ENCODE measurements at regions not wholly inside any gene's neighbourhood (a gene's known extent, or its start where the extent isn't known, plus 50 kb on each side); places are given as distances from the start of the nearest gene placed in this dataset.

GRCh38 chr1:93773049-93773838 is 91.6 kb upstream of the BCAR3 start:
- WGBS (ENCODE audit: insufficient coverage, low lambda C conversion rate) = no CpG with 5 or more reads among the region's 2 CpGs
- Histone ChIP-seq H3K4me1 (ENCODE audit: control insufficient read depth, insufficient read depth, low read length) (peaks cover 19% of the 10 kb centered on the region), H3K9me3 (ENCODE audit: control insufficient read depth, low read depth, low read length) (no peaks in the 10 kb centered on the region), H3K27me3 (ENCODE audit: control insufficient read depth, insufficient read depth, low read length) (no peaks in the 10 kb centered on the region), H3K36me3 (ENCODE audit: control insufficient read depth, insufficient read depth, low read length) (no peaks in the 10 kb centered on the region), H3K27ac (ENCODE audit: low read length) (no peak overlapping the region), H3K4me3 (ENCODE audit: low read length) (no peak overlapping the region)
- peak; percentile 34 to 44 for DNase-seq

DNA sequence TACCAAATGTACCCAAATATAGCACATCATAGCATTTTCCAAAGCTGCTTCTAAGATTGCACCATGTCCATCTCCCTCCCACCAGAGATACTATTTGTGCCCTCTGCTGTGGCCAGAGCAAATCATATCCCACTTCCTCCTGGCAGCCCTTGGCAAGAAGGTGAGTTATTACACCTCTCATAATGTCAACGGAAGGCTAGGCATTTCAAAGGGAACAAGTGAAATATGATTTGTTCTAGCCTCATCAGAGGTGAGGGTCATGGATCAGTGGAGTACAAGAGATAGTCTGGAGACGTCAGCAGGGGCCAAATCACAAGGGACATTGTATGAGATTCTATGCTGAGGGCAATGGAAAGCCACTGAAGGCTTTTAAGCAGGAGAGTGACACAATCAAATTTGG is 90.2 kb upstream of the BCAR3 start:
- DNase-seq = no peak
- no peaks in the 10 kb centered on the region for H3K27me3 ChIP-seq (ENCODE audit: control insufficient read depth, insufficient read depth, low read length)
- no CpG with 5 or more reads among the region's 2 CpGs for WGBS (ENCODE audit: insufficient coverage, low lambda C conversion rate)

GRCh38 chr1:93770640-93771039 is 89.0 kb upstream of the BCAR3 start:
- DNase-seq = no peak
- no peak overlapping the region for H3K27ac ChIP-seq (ENCODE audit: low read length)
- H3K9me3 ChIP-seq (ENCODE audit: control insufficient read depth, low read depth, low read length) = no peaks in the 10 kb centered on the region
- no peak overlapping the region for H3K4me3 ChIP-seq (ENCODE audit: low read length)
- H3K4me1 ChIP-seq (ENCODE audit: control insufficient read depth, insufficient read depth, low read length) = peaks cover 20% of the 10 kb centered on the region
- H3K27me3 ChIP-seq (ENCODE audit: control insufficient read depth, insufficient read depth, low read length) = no peaks in the 10 kb centered on the region
- H3K36me3 ChIP-seq (ENCODE audit: control insufficient read depth, insufficient read depth, low read length) = no peaks in the 10 kb centered on the region
- WGBS (ENCODE audit: insufficient coverage, low lambda C conversion rate) = no CpG with 5 or more reads among the region's 2 CpGs

More for the DNA sequence above, 90.2 kb upstream of the BCAR3 start:
- Histone ChIP-seq H3K36me3 (ENCODE audit: control insufficient read depth, insufficient read depth, low read length) (no peaks in the 10 kb centered on the region), H3K27ac (ENCODE audit: low read length) (no peak overlapping the region), H3K4me3 (ENCODE audit: low read length) (no peak overlapping the region), H3K9me3 (ENCODE audit: control insufficient read depth, low read depth, low read length) (no peaks in the 10 kb centered on the region), H3K4me1 (ENCODE audit: control insufficient read depth, insufficient read depth, low read length) (peaks cover 20% of the 10 kb centered on the region)

- H3K4me3 ChIP-seq (ENCODE audit: low read length) = no peak overlapping the region
- no peaks in the 10 kb centered on the region for H3K9me3 ChIP-seq (ENCODE audit: control insufficient read depth, low read depth, low read length)
- H3K4me1 ChIP-seq (ENCODE audit: control insufficient read depth, insufficient read depth, low read length) = peaks cover 20% of the 10 kb centered on the region
- no peaks in the 10 kb centered on the region for H3K36me3 ChIP-seq (ENCODE audit: control insufficient read depth, insufficient read depth, low read length)
- H3K27ac ChIP-seq (ENCODE audit: low read length) = no peak overlapping the region
- no peak for DNase-seq
- H3K27me3 ChIP-seq (ENCODE audit: control insufficient read depth, insufficient read depth, low read length) = no peaks in the 10 kb centered on the region
- no CpG with 5 or more reads among the region's 2 CpGs for WGBS (ENCODE audit: insufficient coverage, low lambda C conversion rate)
Measured at GRCh38 chr1:93769777-93770176, 88.1 kb upstream of the BCAR3 start.

- H3K9me3 ChIP-seq (ENCODE audit: control insufficient read depth, low read depth, low read length) = no peaks in the 10 kb centered on the region
- H3K4me3 ChIP-seq (ENCODE audit: low read length) = no peak overlapping the region
- H3K4me1 ChIP-seq (ENCODE audit: control insufficient read depth, insufficient read depth, low read length) = peaks cover 20% of the 10 kb centered on the region
- DNase-seq = no peak
- 0% methylated on average over 1 of the region's 6 CpGs for WGBS (ENCODE audit: insufficient coverage, low lambda C conversion rate)
- H3K27ac ChIP-seq (ENCODE audit: low read length) = no peak overlapping the region
- no peaks in the 10 kb centered on the region for H3K36me3 ChIP-seq (ENCODE audit: control insufficient read depth, insufficient read depth, low read length)
- no peaks in the 10 kb centered on the region for H3K27me3 ChIP-seq (ENCODE audit: control insufficient read depth, insufficient read depth, low read length)
Measured at GRCh38 chr1:93768380-93768863, 86.8 kb upstream of the BCAR3 start.

DNA sequence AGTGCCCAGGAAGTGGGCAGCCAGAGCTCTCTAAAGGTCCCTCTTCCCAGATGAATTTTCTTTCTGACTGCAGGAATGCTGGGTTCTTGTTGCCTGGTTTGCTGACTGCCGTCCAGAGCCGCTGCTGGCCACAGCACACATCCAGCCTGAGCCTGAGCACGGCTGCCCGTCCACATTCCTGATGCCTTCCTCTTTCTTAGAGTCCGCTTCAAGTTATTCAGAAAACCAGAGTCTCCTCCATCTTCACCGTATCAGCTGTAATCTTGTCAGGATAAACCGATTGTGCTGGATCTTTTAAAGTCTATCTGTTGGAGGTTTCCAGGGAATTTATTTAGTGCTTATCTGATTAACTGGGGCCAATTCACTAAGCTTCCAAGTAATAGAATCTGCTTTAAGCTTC is 84.8 kb upstream of the BCAR3 start:
- no peak overlapping the region for H3K27ac ChIP-seq (ENCODE audit: low read length)
- H3K36me3 ChIP-seq (ENCODE audit: control insufficient read depth, insufficient read depth, low read length) = no peaks in the 10 kb centered on the region
- H3K27me3 ChIP-seq (ENCODE audit: control insufficient read depth, insufficient read depth, low read length) = no peaks in the 10 kb centered on the region
- H3K9me3 ChIP-seq (ENCODE audit: control insufficient read depth, low read depth, low read length) = no peaks in the 10 kb centered on the region
- no peak overlapping the region for H3K4me3 ChIP-seq (ENCODE audit: low read length)
- H3K4me1 ChIP-seq (ENCODE audit: control insufficient read depth, insufficient read depth, low read length) = peaks cover 20% of the 10 kb centered on the region
- DNase-seq = no peak
- WGBS (ENCODE audit: insufficient coverage, low lambda C conversion rate) = 40% methylated on average over 1 of the region's 7 CpGs

DNA sequence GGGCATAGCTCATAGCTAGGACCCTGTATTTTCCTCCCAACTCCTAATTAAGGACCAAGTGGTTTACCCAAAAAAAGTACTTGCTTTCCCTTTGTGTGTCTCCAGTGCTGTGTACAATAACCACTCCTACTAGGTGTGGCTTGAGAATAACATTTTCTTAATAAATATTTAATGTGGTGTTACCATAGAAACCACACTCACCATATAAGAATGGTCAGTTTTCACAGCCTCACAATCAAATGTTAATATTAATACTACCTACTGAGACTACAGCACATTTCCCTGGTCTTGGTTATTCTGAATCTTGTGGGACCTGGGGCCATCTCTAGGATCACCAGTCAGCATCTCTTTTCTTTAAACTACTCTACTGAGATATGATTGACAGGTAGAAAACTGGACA is 83.5 kb upstream of the BCAR3 start:
- Histone ChIP-seq H3K4me3 (ENCODE audit: low read length) (no peak overlapping the region), H3K27ac (ENCODE audit: low read length) (no peak overlapping the region), H3K9me3 (ENCODE audit: control insufficient read depth, low read depth, low read length) (no peaks in the 10 kb centered on the region), H3K27me3 (ENCODE audit: control insufficient read depth, insufficient read depth, low read length) (no peaks in the 10 kb centered on the region), H3K36me3 (ENCODE audit: control insufficient read depth, insufficient read depth, low read length) (no peaks in the 10 kb centered on the region), H3K4me1 (ENCODE audit: control insufficient read depth, insufficient read depth, low read length) (peaks cover 17% of the 10 kb centered on the region)
- DNase-seq = no peak

DNA sequence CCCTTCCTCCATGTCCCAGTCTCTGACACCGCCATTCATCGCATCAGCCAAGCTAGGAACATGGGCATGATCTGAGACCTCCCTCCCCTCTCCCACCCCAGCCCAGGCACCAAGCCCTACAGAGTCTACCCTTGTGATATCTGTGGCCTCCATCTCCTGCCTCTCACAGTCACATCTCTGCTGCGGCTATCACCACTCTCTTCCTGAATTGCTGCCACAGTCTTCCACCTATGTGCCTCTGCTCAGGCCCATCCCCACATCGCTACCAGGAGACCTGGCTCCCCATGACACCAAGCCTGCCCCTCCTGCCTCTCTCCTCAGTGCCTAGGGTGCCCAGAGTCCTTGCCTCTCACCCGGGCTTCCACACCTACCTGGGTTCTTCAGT is 82.7 kb upstream of the BCAR3 start:
- Histone ChIP-seq H3K27me3 (ENCODE audit: control insufficient read depth, insufficient read depth, low read length) (no peaks in the 10 kb centered on the region), H3K27ac (ENCODE audit: low read length) (no peak overlapping the region), H3K4me3 (ENCODE audit: low read length) (no peak overlapping the region), H3K36me3 (ENCODE audit: control insufficient read depth, insufficient read depth, low read length) (no peaks in the 10 kb centered on the region), H3K9me3 (ENCODE audit: control insufficient read depth, low read depth, low read length) (no peaks in the 10 kb centered on the region), H3K4me1 (ENCODE audit: control insufficient read depth, insufficient read depth, low read length) (peaks cover 10% of the 10 kb centered on the region)
- WGBS (ENCODE audit: insufficient coverage, low lambda C conversion rate) = no CpG with 5 or more reads among the region's 5 CpGs
- no peak for DNase-seq

DNA sequence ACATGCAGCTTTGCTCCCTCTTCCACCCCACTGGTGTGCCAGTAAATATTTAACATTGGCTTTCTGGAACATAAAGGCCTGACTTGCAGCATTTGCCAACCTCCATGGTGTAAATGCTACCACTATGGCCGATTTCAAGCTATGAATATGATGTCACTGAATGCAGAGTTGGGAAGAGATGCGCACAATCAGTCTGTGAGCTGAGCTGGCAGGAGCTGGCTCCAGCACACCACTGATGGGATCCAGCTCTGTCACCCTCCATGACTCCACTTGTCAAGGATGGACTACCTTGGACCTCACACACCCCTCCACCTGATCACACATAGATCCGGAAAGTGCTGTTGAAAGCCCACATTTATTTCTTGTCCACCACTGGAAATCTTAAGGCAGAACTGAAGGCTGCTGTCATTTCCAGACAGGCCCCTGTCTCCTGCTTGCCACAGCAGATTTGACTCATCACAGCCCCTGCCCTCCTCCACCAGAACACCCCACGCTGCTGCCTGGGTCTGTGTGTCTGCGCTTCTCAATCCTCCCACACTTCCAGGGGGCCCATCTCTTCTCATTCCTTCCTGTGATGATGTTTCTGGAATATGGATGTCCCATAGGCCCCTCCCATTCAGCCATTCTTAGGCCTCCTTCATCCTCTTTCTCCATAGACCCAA is 82.2 kb upstream of the BCAR3 start:
- DNase-seq = no peak
- no CpG with 5 or more reads among the region's 5 CpGs for WGBS (ENCODE audit: insufficient coverage, low lambda C conversion rate)
- no peaks in the 10 kb centered on the region for H3K9me3 ChIP-seq (ENCODE audit: control insufficient read depth, low read depth, low read length)
- H3K4me3 ChIP-seq (ENCODE audit: low read length) = no peak overlapping the region
- no peaks in the 10 kb centered on the region for H3K27me3 ChIP-seq (ENCODE audit: control insufficient read depth, insufficient read depth, low read length)
- H3K4me1 ChIP-seq (ENCODE audit: control insufficient read depth, insufficient read depth, low read length) = peaks cover 7% of the 10 kb centered on the region
- H3K36me3 ChIP-seq (ENCODE audit: control insufficient read depth, insufficient read depth, low read length) = no peaks in the 10 kb centered on the region
- H3K27ac ChIP-seq (ENCODE audit: low read length) = no peak overlapping the region

DNA sequence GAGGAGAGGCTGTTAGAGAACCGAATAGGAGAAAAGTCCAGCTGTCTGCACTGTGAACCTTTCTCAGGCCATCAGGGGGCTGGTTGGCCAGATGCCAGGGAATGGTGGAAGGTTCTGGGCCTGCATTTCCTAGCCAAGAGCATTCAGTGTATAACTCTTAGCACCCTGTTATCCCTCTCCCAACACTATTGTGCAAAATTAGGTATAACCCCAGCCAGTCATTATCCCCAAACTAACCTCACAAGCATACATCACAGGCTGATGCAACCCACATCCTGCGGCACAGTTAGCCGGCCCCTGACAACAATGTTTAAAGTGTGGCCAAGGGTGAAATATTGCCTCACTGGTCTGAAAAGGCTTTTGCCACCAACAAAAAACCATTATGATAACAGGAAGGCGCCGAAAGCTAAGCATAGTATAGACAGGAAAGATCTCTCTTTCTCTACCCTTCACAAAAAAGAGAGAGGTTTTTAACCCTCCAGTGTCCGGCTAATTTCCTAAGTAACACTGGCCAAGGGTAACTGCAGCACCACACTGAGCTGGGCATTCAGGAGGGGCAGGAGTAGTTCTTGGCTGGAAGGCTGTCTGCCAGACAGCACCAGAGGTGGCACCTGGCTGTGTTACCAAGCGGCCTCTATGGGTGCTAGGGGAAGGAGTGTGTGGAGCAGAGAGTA is 77.3 kb upstream of the BCAR3 start:
- H3K27ac ChIP-seq (ENCODE audit: low read length) = no peak overlapping the region
- H3K36me3 ChIP-seq (ENCODE audit: control insufficient read depth, insufficient read depth, low read length) = no peaks in the 10 kb centered on the region
- no peaks in the 10 kb centered on the region for H3K27me3 ChIP-seq (ENCODE audit: control insufficient read depth, insufficient read depth, low read length)
- no CpG with 5 or more reads among the region's 7 CpGs for WGBS (ENCODE audit: insufficient coverage, low lambda C conversion rate)
- H3K4me1 ChIP-seq (ENCODE audit: control insufficient read depth, insufficient read depth, low read length) = peaks cover 3% of the 10 kb centered on the region
- H3K4me3 ChIP-seq (ENCODE audit: low read length) = no peak overlapping the region
- peak in 1 of 2 donors; percentile 25 for DNase-seq
- no peaks in the 10 kb centered on the region for H3K9me3 ChIP-seq (ENCODE audit: control insufficient read depth, low read depth, low read length)
